Esophagus muscularis mucosa (tissue), 4 donors: ENCODE measurements at regions not wholly inside any gene's neighbourhood (a gene's known extent, or its start where the extent isn't known, plus 50 kb on each side); places are given as distances from the start of the nearest gene placed in this dataset.

Experiments used
- CTCF ChIP-seq, 3 experiments: fragments of 200-600 bp in 2 of 3; fragments of 450-650 bp in 1 of 3; sonication (generic) in 2 of 3; IDR thresholded peaks; one replicate each; pipeline ENCODE4 v1.5.1; 2017 to 2019; ENCODE audit warnings: antibody characterized with exemption in 3 of 3, mild to moderate bottlenecking in 2 of 3, moderate library complexity in 1 of 3
- EP300 ChIP-seq: sonication (generic); formaldehyde crosslinking; IDR thresholded peaks from one replicate; pipeline ENCODE4 v1.6.1; 2017; ENCODE audit warnings: antibody characterized with exemption
- POLR2A ChIP-seq: fragments of 450-650 bp; IDR thresholded peaks from one replicate; pipeline ENCODE4 v1.6.1; 2017; ENCODE audit warnings: antibody characterized with exemption, moderate library complexity, mild to moderate bottlenecking, low read depth

GRCh38 chr15:88749699-88750098 lies 53.5 kb upstream of the ACAN start:
- TF ChIP-seq CTCF (IDR thresholded peaks at IDR 0.05) = no peak
- no peak for TF ChIP-seq POLR2A
- TF ChIP-seq EP300 = no peak
